ENCODE measurements at regions not wholly inside any gene's neighbourhood (a gene's known extent, or its start where the extent isn't known, plus 50 kb on each side); places are given as distances from the start of the nearest gene placed in this dataset.

DNA sequence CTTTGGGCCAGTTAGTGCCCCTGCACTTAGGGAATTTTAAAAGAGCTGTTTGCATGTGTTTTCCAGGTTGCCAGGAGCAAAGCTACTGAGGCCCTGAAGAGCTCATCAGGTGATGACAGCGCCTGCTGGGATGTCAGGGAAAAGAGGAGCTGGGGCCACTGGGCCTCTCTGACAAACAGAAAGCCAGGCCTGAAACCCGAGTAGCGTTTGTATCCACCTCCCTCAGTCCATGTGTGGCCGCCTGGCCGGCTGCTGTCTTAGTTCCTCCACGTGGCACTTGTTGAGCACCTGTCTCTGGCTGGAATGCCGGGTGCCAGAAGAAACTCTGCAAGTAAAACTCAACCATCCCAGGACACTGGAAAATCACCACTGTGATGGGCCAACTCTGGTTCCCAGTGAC lies 601.2 kb downstream of the CDH26 start:
- TF ChIP-seq POLR2AphosphoS5 (IDR thresholded peaks at IDR 0.05; ENCODE audit: low read depth, low read length): no peak
- no peak for TF ChIP-seq POLR2A (IDR thresholded peaks at IDR 0.05; ENCODE audit: low read depth, low read length)
- TF ChIP-seq TAF1 (IDR thresholded peaks at IDR 0.05; ENCODE audit: low read depth, low read length): no peak
- TF ChIP-seq POU2F2 (IDR thresholded peaks at IDR 0.05; ENCODE audit: low read depth, low read length): no peak

All from GM12891 (cell line).